K562 (cell line): ENCODE measurements at regions not wholly inside any gene's neighbourhood (a gene's known extent, or its start where the extent isn't known, plus 50 kb on each side); places are given as distances from the start of the nearest gene placed in this dataset.

Experiments
- ATAC-seq: fragments of 200-7000 bp; cut with Tn5 transposase; 3 replicates; pipeline ENCODE4 v1.9.1; 2020; ENCODE audit warnings: moderate library complexity
- BruUV-seq: library from RNA; stranded (reverse); fragments of 400-500 nt; replicated peaks from 2 replicates; lab custom pipeline; 2021; lab: Mats Ljungman, UMichigan
- CTCF ChIA-PET: fragments of 300-600 bp; formaldehyde crosslinking; extraction: SDS; loops from one replicate; lab custom pipeline; 2021; ENCODE audit warnings: low intra/inter-chr PET ratio; lab: Yijun Ruan, JAX
- POLR2A ChIA-PET: fragments of 300-600, 350-650 bp; sonication (Branson Sonifier 250); formaldehyde crosslinking; extraction: SDS; loops from one replicate; lab custom pipeline; 2021; ENCODE audit warnings: antibody characterized with exemption, inconsistent platforms; lab: Yijun Ruan, JAX
- DNase-seq, 4 experiments: peaks; one replicate each; pipeline versions ENCODE4 v3.0.0 to v3.0.0-alpha.2; 2011 to 2018; ENCODE audit warnings: low spot score in 3 of 4, mixed read lengths in 3 of 4; ENCODE audit errors: extremely low read depth in 1 of 4
- FAIRE-seq: peaks from 2 replicates; lab custom pipeline; 2011; peaks lifted over from hg19 to GRCh38; lab: Jason Lieb, UNC
- H2AFZ ChIP-seq: 2 replicates; pipeline ENCODE4 v1.6.0; 2011; ENCODE audit warnings: low read depth, low read length, control low read depth, inconsistent platforms
- H3K27ac ChIP-seq: fragments of 200-600 bp; 3 replicates; pipeline ENCODE4 v1.8.0; 2011; ENCODE audit warnings: low read depth, mild to moderate bottlenecking, control low read depth, inconsistent platforms, low read length, moderate library complexity, mixed read lengths; ENCODE audit errors: extremely low read depth
- H3K27me3 ChIP-seq, 2 experiments: fragments of 300-600 bp in 1 of 2; 2 replicates in 1 of 2; 3 replicates in 1 of 2; pipeline versions ENCODE4 v1.6.0 to v1.8.0; 2011; ENCODE audit warnings: inconsistent platforms in 2 of 2, low read length in 2 of 2, mild to moderate bottlenecking in 1 of 2, mixed read lengths in 1 of 2, moderate library complexity in 1 of 2; ENCODE audit not compliant: control insufficient read depth in 2 of 2, insufficient read depth in 2 of 2
- H3K36me3 ChIP-seq: fragments of 300-600 bp; 3 replicates; pipeline ENCODE4 v1.8.0; 2011; ENCODE audit warnings: mild to moderate bottlenecking, low read length, inconsistent platforms; ENCODE audit not compliant: control insufficient read depth, insufficient read depth
- H3K4me1 ChIP-seq, 2 experiments: fragments of 200-600 bp in 1 of 2; replicated peaks in 1 of 2; 2 replicates in 1 of 2; 3 replicates in 1 of 2; pipeline versions ENCODE4 v1.5.1 to v1.8.0; 2011; ENCODE audit warnings: inconsistent platforms in 2 of 2, low read length in 2 of 2, mild to moderate bottlenecking in 1 of 2, mixed read lengths in 1 of 2, moderate library complexity in 1 of 2; ENCODE audit not compliant: control insufficient read depth in 2 of 2, insufficient read depth in 2 of 2
- H3K4me2 ChIP-seq: 2 replicates; pipeline ENCODE4 v1.6.1; 2011; ENCODE audit warnings: low read length, control low read depth, inconsistent platforms, mixed read lengths; ENCODE audit not compliant: insufficient read depth
- H3K4me3 ChIP-seq: fragments of 200-600 bp; sonication (generic), shearing (Covaris generic); 2 replicates; pipeline ENCODE4 v1.5.1; 2016; ENCODE audit warnings: control low read depth, inconsistent platforms
- H3K79me2 ChIP-seq: fragments of 200-600 bp; 3 replicates; pipeline ENCODE4 v1.8.0; 2011; ENCODE audit warnings: low read length, inconsistent platforms; ENCODE audit not compliant: control insufficient read depth, insufficient read depth
- H3K9ac ChIP-seq, 2 experiments: 2 replicates each; pipeline versions ENCODE4 v1.6.0 to v1.6.1; 2011; ENCODE audit warnings: low read depth in 2 of 2, low read length in 2 of 2, control low read depth in 1 of 2, inconsistent platforms in 1 of 2, mild to moderate bottlenecking in 1 of 2, mixed read lengths in 1 of 2; ENCODE audit not compliant: insufficient read depth in 1 of 2
- H3K9me1 ChIP-seq: one replicate; pipeline ENCODE4 v1.6.0; 2011; ENCODE audit warnings: inconsistent platforms, mild to moderate bottlenecking, low read length, moderate library complexity; ENCODE audit not compliant: control insufficient read depth, insufficient read depth
- H3K9me3 ChIP-seq: replicated peaks from 2 replicates; pipeline ENCODE4 v1.5.1; 2011; ENCODE audit warnings: low read depth, low read length, inconsistent platforms; ENCODE audit not compliant: control insufficient read depth, insufficient read depth
- H4K20me1 ChIP-seq: replicated peaks from 2 replicates; pipeline ENCODE4 v1.6.1; 2011; ENCODE audit warnings: low read length, inconsistent platforms, mixed read lengths; ENCODE audit not compliant: control insufficient read depth, insufficient read depth
- BCLAF1 ChIP-seq, 2 experiments: fragments of 450-650 bp in 1 of 2; IDR thresholded peaks; 2 replicates each; pipeline ENCODE4 v1.6.1; 2011 to 2017; ENCODE audit warnings: low read depth in 2 of 2, antibody characterized with exemption in 1 of 2, borderline replicate concordance in 1 of 2, low read length in 1 of 2, mild to moderate bottlenecking in 1 of 2, mixed read lengths in 1 of 2; ENCODE audit not compliant: control insufficient read depth in 1 of 2
- ETV1 ChIP-seq: fragments of 450-650 bp; conservative IDR thresholded peaks from 2 replicates; pipeline ENCODE4 v1.6.1; 2016; ENCODE audit warnings: missing genetic modification characterization, control low read depth, low read depth, missing compliant biosample characterization
- HDAC6 ChIP-seq: IDR thresholded peaks from 2 replicates; pipeline ENCODE4 v1.6.1; 2012; ENCODE audit warnings: low read depth, mild to moderate bottlenecking, control low read depth, inconsistent platforms, low read length, moderate library complexity
- HES1 ChIP-seq: fragments of 450-650 bp; IDR thresholded peaks from 2 replicates; pipeline ENCODE4 v1.6.1; 2016; ENCODE audit warnings: low read depth, mild to moderate bottlenecking, moderate library complexity
- L3MBTL2 ChIP-seq: fragments of 450-650 bp; IDR thresholded peaks from 2 replicates; pipeline ENCODE4 v1.6.1; 2016; ENCODE audit warnings: mild to moderate bottlenecking, moderate library complexity
- MCM7 ChIP-seq, 2 experiments: fragments of 450-650 bp; IDR thresholded peaks; 2 replicates each; pipeline ENCODE4 v1.6.1; 2016 to 2018
- NCOA1 ChIP-seq: fragments of 450-650 bp; IDR thresholded peaks from 2 replicates; pipeline ENCODE4 v1.6.1; 2016; ENCODE audit warnings: low read depth
- NFRKB ChIP-seq: fragments of 450-650 bp; IDR thresholded peaks from 2 replicates; pipeline ENCODE4 v1.6.1; 2016; ENCODE audit warnings: low read depth
- TAF15 ChIP-seq: fragments of 200-400 bp; formaldehyde crosslinking; IDR thresholded peaks from 2 replicates; pipeline ENCODE4 v1.6.1; 2017; ENCODE audit warnings: mild to moderate bottlenecking, low read depth, low read length, moderate library complexity
- ZBTB7A ChIP-seq: IDR thresholded peaks from 2 replicates; pipeline ENCODE4 v1.6.1; 2011; ENCODE audit warnings: low read depth, mild to moderate bottlenecking, low read length, moderate library complexity, borderline replicate concordance; ENCODE audit not compliant: control insufficient read depth
- ZNF445 ChIP-seq: fragments of 250-450 bp; sonication (Bioruptor Pico); IDR thresholded peaks from 2 replicates; pipeline ENCODE4 v1.4.0; 2020; ENCODE audit warnings: low read depth, mild to moderate bottlenecking, moderate library complexity
- ZNF79 ChIP-seq: fragments of 250-450 bp; sonication (Bioruptor Pico); IDR thresholded peaks from 2 replicates; pipeline ENCODE4 v1.4.0; 2020; ENCODE audit warnings: low read depth, mild to moderate bottlenecking, moderate library complexity
- WGBS: fragments of 100-300 bp; shearing (Covaris generic); methylation state at CpG from one replicate; pipeline ENCODE4 v1.1.6; 2016; ENCODE audit warnings: low coverage, mixed read lengths; ENCODE audit not compliant: insufficient coverage; ENCODE audit errors: missing lambda C conversion rate; 5-methylcytosine and 5-hydroxymethylcytosine counted together
- in situ Hi-C: fragments of 300-500 bp; cut with MboI; formaldehyde crosslinking; loops from 4 replicates; pipeline ENCODE4 v1.15.0; 2018; ENCODE audit warnings: inconsistent platforms, mixed read lengths
- intact Hi-C: fragments of 100-400 bp; cut with micrococcal nuclease; formaldehyde crosslinking; loops from 2 replicates; pipeline ENCODE4 v1.14.2; 2022

GRCh38 chr6:93104195-93104817 lies 315.1 kb downstream of the EPHA7 start:
- FAIRE-seq (no peak), ATAC-seq (no peak)
- ChIA-PET CTCF (no interaction called here), POLR2A (no interaction called here)
- Histone ChIP-seq H3K9me3 (no peaks in the 10 kb centered on the region), H3K27me3 (no peaks in the 10 kb centered on the region), H3K9ac (no peak overlapping the region), H3K79me2 (no peaks in the 10 kb centered on the region), H3K27ac (no peak overlapping the region), H4K20me1 (no peaks in the 10 kb centered on the region), H3K36me3 (no peaks in the 10 kb centered on the region), H3K9me1 (no peaks in the 10 kb centered on the region), H2AFZ (no peak overlapping the region), H3K4me3 (no peak overlapping the region)
- WGBS = 0% methylated on average over 1 of the region's 1 CpG
- intact Hi-C loops = no loop called here
- no TSS peak for BruUV-seq
- TF ChIP-seq L3MBTL2 = no peak
- TF ChIP-seq BCLAF1 (IDR thresholded peaks at IDR 0.05; ENCODE audit: borderline replicate concordance in 1 of 2, control insufficient read depth in 1 of 2, low read depth in 2 of 2, low read length in 1 of 2) = no peak
- no peak for TF ChIP-seq ZBTB7A
- no peak for TF ChIP-seq NFRKB
- no peak for TF ChIP-seq HDAC6
- TF ChIP-seq ZNF79 (CRISPR knock-in tag) = no peak
- TF ChIP-seq TAF15 = no peak
- TF ChIP-seq HES1 = no peak
- TF ChIP-seq MCM7 (IDR thresholded peaks at IDR 0.05) = no peak
- no peak for TF ChIP-seq ETV1 (tag)
- TF ChIP-seq NCOA1 = no peak
- no peak for TF ChIP-seq ZNF445 (CRISPR knock-in tag)
- TF ChIP-seq, all 486 proteins: peak for 0
- Histone ChIP-seq H3K4me2 (no peak overlapping the region), H3K4me1 (no peaks in the 10 kb centered on the region)
- no peak for DNase-seq
- in situ Hi-C loops = no loop called here
